ENCODE measurements at regions not wholly inside any gene's neighbourhood (a gene's known extent, or its start where the extent isn't known, plus 50 kb on each side); places are given as distances from the start of the nearest gene placed in this dataset.

DNA sequence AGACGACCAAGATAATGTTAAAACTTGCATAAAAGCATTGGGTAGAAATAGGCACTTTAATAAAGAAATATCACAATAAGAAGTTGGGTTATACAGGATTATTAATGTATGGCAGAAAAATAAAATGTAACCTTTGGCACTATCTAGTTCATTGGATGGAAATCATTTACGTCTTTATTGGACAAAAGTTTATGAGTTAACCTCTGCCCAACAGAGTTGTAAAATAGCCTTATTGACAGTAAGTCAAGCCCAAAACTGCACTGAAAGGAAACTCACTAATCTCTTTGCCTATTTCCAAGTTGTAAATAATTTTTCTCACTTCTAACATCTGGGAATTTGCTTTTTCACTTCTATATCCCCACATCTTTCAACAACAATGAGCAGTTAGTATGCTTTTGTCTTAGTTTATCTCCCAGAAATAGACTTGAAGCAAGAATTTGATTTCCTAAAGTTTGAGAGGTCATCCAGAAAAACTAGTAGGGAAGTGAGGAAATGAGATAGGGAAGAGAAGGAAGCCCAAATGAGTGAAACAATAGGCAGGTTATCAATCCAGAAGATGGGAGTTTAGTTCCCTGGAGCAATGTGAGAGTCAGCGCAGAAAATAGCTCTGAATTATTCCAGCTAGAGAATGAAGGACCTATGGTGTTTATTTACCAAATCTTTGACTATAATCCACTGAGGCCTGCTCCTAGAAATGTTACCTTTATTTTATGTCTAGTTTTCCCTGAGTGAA lies 434.8 kb downstream of the CCER1 start:
- H3K9me3 ChIP-seq, result no peaks in the 10 kb centered on the region
- no peak overlapping the region for H3K27ac ChIP-seq
- no peak overlapping the region for H3K4me3 ChIP-seq
- intact Hi-C loops (cut with DNase I; ENCODE audit: low total_unique reads), result no loop called here
- peaks cover 0 to 3% (median 0%) of the 10 kb centered on the region in 6 donors for H3K4me1 ChIP-seq
- no peaks in the 10 kb centered on the region for H3K36me3 ChIP-seq
- 45 to 56% (median 51%) methylated on average over 3 of the region's 3 CpGs for WGBS, 5 donors
- TF ChIP-seq POLR2AphosphoS5 (IDR thresholded peaks at IDR 0.05) (no peak), POLR2A (IDR thresholded peaks at IDR 0.05) (no peak)
- TF ChIP-seq, protein P1, sequence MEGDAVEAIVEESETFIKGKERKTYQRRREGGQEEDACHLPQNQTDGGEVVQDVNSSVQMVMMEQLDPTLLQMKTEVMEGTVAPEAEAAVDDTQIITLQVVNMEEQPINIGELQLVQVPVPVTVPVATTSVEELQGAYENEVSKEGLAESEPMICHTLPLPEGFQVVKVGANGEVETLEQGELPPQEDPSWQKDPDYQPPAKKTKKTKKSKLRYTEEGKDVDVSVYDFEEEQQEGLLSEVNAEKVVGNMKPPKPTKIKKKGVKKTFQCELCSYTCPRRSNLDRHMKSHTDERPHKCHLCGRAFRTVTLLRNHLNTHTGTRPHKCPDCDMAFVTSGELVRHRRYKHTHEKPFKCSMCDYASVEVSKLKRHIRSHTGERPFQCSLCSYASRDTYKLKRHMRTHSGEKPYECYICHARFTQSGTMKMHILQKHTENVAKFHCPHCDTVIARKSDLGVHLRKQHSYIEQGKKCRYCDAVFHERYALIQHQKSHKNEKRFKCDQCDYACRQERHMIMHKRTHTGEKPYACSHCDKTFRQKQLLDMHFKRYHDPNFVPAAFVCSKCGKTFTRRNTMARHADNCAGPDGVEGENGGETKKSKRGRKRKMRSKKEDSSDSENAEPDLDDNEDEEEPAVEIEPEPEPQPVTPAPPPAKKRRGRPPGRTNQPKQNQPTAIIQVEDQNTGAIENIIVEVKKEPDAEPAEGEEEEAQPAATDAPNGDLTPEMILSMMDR (IDR thresholded peaks at IDR 0.05 in 8 of 11, conservative IDR thresholded peaks at IDR 0.05 in 3 of 11), result no peak
- H3K27me3 ChIP-seq (replicated peaks in 1 of 7), result no peaks in the 10 kb centered on the region
- no peak for DNase-seq

DNA sequence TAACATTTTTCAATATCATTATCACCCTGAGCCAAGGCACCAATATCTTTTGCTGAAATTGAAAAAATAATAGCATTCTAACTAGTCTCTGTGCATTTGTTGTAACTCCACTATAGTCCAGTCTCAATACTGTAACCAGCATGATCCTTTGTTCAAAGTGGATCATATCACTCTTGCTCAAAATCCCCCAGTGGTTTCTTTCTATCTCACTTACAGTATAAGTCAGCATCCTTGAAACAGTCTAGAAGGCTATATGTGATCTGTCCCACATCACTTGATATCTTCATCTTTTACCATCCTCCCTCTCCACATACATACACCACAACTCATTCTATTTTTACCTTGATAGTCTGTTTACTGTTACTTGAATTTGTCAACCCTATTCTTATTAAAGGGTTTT lies 435.7 kb downstream of the CCER1 start:
- no peak overlapping the region for H3K27ac ChIP-seq
- peaks cover 0 to 3% (median 0%) of the 10 kb centered on the region in 6 donors for H3K4me1 ChIP-seq
- no peak for DNase-seq
- TF ChIP-seq POLR2A (IDR thresholded peaks at IDR 0.05) (no peak), POLR2AphosphoS5 (IDR thresholded peaks at IDR 0.05) (no peak)
- TF ChIP-seq, protein P1 (IDR thresholded peaks at IDR 0.05 in 8 of 11, conservative IDR thresholded peaks at IDR 0.05 in 3 of 11), result no peak
- H3K27me3 ChIP-seq (replicated peaks in 1 of 7), result no peaks in the 10 kb centered on the region
- H3K4me3 ChIP-seq, result no peak overlapping the region
- intact Hi-C loops (cut with DNase I; ENCODE audit: low total_unique reads), result no loop called here
- no peaks in the 10 kb centered on the region for H3K9me3 ChIP-seq
- H3K36me3 ChIP-seq, result no peaks in the 10 kb centered on the region

DNA sequence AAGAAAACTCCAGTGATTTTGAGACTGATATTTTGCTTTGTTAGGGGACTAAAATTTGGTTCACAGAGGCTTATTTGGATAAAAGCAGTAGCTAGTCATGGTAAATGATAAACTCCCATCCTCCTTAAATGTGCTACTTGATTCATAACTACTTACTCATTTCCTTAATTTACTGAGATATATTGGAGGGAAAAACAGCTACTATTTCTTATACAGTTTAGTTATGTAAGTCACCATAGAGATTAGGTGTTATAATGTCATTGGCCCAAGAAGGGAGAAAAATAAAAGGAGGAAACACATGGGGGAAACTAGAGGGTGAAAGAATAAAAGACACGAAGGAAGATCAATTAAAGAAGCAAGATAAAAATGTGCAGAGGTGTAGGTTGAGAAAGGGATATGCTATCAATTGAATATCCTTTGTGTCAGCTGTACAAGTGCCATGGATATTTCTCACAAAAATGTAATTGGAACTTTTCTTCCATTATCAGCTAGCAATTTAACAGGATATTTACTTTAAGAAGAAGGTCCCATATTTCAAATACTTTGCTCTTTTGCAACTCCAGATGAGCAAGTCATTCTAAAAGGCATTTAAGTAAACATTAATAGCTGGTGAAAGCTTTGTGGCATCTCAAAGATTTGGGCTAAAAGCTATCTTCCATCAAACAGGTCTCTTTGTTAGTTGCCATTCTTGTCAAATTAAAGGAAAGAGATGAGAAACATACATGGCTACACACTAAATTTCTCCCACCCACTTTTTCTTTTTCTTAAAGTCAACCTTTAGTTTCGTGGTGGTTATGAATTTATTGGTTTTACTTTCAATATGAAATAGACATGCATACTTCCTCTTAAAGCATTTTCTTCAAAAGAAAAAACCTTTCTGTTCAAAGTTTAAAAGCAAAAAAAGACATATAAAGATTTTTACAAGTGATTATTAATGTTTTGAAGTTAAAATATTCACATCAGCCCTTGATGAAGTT lies 439.5 kb downstream of the CCER1 start:
- WGBS, 5 donors, result 24 to 40% (median 31%) methylated on average over 2 of the region's 2 CpGs
- no peaks in the 10 kb centered on the region for H3K9me3 ChIP-seq
- no peaks in the 10 kb centered on the region for H3K36me3 ChIP-seq
- TF ChIP-seq, protein P1 (IDR thresholded peaks at IDR 0.05 in 8 of 11, conservative IDR thresholded peaks at IDR 0.05 in 3 of 11), result no peak
- no peak for TF ChIP-seq POLR2AphosphoS5 (IDR thresholded peaks at IDR 0.05)
- no peak for TF ChIP-seq POLR2A (IDR thresholded peaks at IDR 0.05)
- no peaks in the 10 kb centered on the region for H3K27me3 ChIP-seq (replicated peaks in 1 of 7)
- H3K27ac ChIP-seq, result no peak overlapping the region
- H3K4me3 ChIP-seq, result no peak overlapping the region
- peaks cover 0 to 3% (median 0%) of the 10 kb centered on the region in 6 donors for H3K4me1 ChIP-seq
- intact Hi-C loops (cut with DNase I; ENCODE audit: low total_unique reads), result no loop called here
- DNase-seq, result no peak

DNA sequence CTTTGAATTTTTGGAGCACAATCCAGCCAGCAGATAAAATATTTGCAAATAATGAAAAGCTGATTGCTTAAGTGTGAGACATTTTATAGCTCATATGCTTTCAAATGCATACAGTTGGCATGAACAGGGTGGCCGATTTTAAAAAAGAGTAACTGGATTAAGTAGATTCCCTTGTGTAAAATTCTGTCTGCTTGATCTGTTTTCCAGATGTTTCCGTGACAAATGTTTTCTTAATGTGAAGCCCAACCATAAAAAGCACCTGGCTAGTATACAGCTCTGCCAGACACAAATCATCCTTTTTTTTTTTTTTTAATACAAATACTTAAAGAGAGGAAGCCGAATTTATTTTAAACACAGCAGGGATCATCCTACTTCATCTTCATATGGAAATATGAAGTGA lies 440.7 kb downstream of the CCER1 start:
- no peaks in the 10 kb centered on the region for H3K9me3 ChIP-seq
- H3K4me3 ChIP-seq, result no peak overlapping the region
- H3K4me1 ChIP-seq, result peaks cover 0 to 3% (median 0%) of the 10 kb centered on the region in 6 donors
- no peaks in the 10 kb centered on the region for H3K36me3 ChIP-seq
- H3K27ac ChIP-seq, result no peak overlapping the region
- TF ChIP-seq, protein P1 (IDR thresholded peaks at IDR 0.05 in 8 of 11, conservative IDR thresholded peaks at IDR 0.05 in 3 of 11), result no peak
- 67 to 82% (median 67%) methylated on average over 3 of the region's 3 CpGs for WGBS, 5 donors
- intact Hi-C loops (cut with DNase I; ENCODE audit: low total_unique reads), result no loop called here
- no peak for DNase-seq
- H3K27me3 ChIP-seq (replicated peaks in 1 of 7), result no peaks in the 10 kb centered on the region

All from spleen (tissue), 11 donors.